Activated CD4-positive, alpha-beta T cell treated with anti-CD3 and anti-CD28 coated beads, Interleukin-2, amount 50 U/mL, for 4 hours (primary cell): ENCODE measurements at regions not wholly inside any gene's neighbourhood (a gene's known extent, or its start where the extent isn't known, plus 50 kb on each side); places are given as distances from the start of the nearest gene placed in this dataset.
"Not testable (repeated sequence)": the region's sequence is repeated elsewhere in the genome, so short reads cannot be mapped to it uniquely, and the experiment has no call there.

Source experiments
- DNase-seq, 2 experiments: peaks; one replicate each; pipeline ENCODE4 v3.0.0-alpha.2; 2020

GRCh38 chr6:4655196-4656025 lies 120.8 kb upstream of the CDYL start:
- no peak for DNase-seq

GRCh38 chr6:4653141-4653540 lies 123.1 kb upstream of the CDYL start:
- DNase-seq: no peak

GRCh38 chr6:4651831-4652467 lies 124.3 kb upstream of the CDYL start:
- no peak for DNase-seq

GRCh38 chr6:4649728-4650127 lies 126.5 kb upstream of the CDYL start:
- DNase-seq: no peak

- DNase-seq: no peak
Observed at GRCh38 chr6:4647414-4648365, 128.5 kb upstream of the CDYL start.

GRCh38 chr6:4645713-4646360 lies 130.4 kb upstream of the CDYL start:
- no peak for DNase-seq

GRCh38 chr6:4644996-4645395 lies 131.2 kb upstream of the CDYL start:
- DNase-seq: no peak

- no peak for DNase-seq
Observed at GRCh38 chr6:4641461-4641860, 134.7 kb upstream of the CDYL start.

- DNase-seq: no peak
Observed at GRCh38 chr6:4640139-4640538, 136.1 kb upstream of the CDYL start.

- no peak for DNase-seq
Observed at GRCh38 chr6:4638641-4639040, 137.6 kb upstream of the CDYL start.

- DNase-seq: no peak
Observed at GRCh38 chr6:4637691-4638433, 138.3 kb upstream of the CDYL start.

GRCh38 chr6:4636881-4637224 lies 139.4 kb upstream of the CDYL start:
- DNase-seq: no peak

- no peak for DNase-seq
Observed at GRCh38 chr6:4636191-4636880, 139.9 kb upstream of the CDYL start.

GRCh38 chr6:4635666-4636065 lies 140.5 kb upstream of the CDYL start:
- no peak for DNase-seq

GRCh38 chr6:4632421-4632820 lies 143.8 kb upstream of the CDYL start:
- no peak for DNase-seq

GRCh38 chr6:4629789-4630188 lies 146.4 kb upstream of the CDYL start:
- DNase-seq: not testable (repeated sequence)

GRCh38 chr6:4625557-4625956 lies 150.6 kb upstream of the CDYL start:
- no peak for DNase-seq

GRCh38 chr6:4624726-4625125 lies 151.5 kb upstream of the CDYL start:
- DNase-seq: no peak

- no peak for DNase-seq
Observed at GRCh38 chr6:4620284-4621151, 155.7 kb upstream of the CDYL start.

GRCh38 chr6:4616311-4616710 lies 159.9 kb upstream of the CDYL start:
- DNase-seq: no peak

GRCh38 chr6:4615891-4616290 lies 160.3 kb upstream of the CDYL start:
- no peak for DNase-seq
